IMR-90 (cell line): ENCODE measurements at regions not wholly inside any gene's neighbourhood (a gene's known extent, or its start where the extent isn't known, plus 50 kb on each side); places are given as distances from the start of the nearest gene placed in this dataset.

Experiments used
- CEBPB ChIP-seq: IDR thresholded peaks from 2 replicates; pipeline ENCODE4 v1.6.1; 2012; ENCODE audit warnings: low read depth, low read length, improper control_type of control experiment
- ELK1 ChIP-seq: fragments of 150-350 bp; IDR thresholded peaks from 2 replicates; pipeline ENCODE4 v1.6.1; 2016; ENCODE audit warnings: low read depth, mild to moderate bottlenecking, low read length, moderate library complexity, borderline replicate concordance
- POLR2A ChIP-seq: IDR thresholded peaks from 2 replicates; pipeline ENCODE4 v1.6.1; 2012; ENCODE audit warnings: mild to moderate bottlenecking, low read depth, low read length
- TF ChIP-seq, protein P1 (sequence below): conservative IDR thresholded peaks from 2 replicates; pipeline ENCODE4 v1.5.1; 2012; ENCODE audit warnings: mild to moderate bottlenecking, low read depth, low read length, improper control_type of control experiment
- TF ChIP-seq, protein P2 (sequence below): fragments of 150-350 bp; IDR thresholded peaks from 2 replicates; pipeline ENCODE4 v1.6.1; 2017; ENCODE audit warnings: mild to moderate bottlenecking, antibody characterized with exemption, low read length, low read depth

DNA sequence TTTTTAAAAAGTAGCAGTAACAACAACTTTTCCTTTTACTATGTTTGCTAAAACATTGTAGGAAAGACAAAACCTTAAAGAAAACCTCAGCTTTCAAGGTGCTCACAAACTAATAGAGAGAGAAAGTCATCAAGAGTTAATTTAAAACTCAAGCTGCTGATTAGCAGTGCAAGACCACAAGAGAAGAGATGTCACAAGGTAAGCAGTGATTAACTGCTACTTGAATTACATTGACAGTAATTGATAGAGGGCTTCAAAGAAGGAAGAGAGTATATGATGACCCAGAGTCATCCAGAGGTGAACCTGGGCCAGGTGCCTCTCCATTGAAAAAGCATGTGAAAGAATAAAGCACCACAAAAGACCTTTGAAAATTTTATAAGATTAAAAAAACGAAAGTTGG is 939.6 kb upstream of the CNTNAP5 start:
- TF ChIP-seq POLR2A (no peak), ELK1 (no peak), CEBPB (no peak)
- TF ChIP-seq, protein P1, sequence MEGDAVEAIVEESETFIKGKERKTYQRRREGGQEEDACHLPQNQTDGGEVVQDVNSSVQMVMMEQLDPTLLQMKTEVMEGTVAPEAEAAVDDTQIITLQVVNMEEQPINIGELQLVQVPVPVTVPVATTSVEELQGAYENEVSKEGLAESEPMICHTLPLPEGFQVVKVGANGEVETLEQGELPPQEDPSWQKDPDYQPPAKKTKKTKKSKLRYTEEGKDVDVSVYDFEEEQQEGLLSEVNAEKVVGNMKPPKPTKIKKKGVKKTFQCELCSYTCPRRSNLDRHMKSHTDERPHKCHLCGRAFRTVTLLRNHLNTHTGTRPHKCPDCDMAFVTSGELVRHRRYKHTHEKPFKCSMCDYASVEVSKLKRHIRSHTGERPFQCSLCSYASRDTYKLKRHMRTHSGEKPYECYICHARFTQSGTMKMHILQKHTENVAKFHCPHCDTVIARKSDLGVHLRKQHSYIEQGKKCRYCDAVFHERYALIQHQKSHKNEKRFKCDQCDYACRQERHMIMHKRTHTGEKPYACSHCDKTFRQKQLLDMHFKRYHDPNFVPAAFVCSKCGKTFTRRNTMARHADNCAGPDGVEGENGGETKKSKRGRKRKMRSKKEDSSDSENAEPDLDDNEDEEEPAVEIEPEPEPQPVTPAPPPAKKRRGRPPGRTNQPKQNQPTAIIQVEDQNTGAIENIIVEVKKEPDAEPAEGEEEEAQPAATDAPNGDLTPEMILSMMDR = no peak
- TF ChIP-seq, protein P2, sequence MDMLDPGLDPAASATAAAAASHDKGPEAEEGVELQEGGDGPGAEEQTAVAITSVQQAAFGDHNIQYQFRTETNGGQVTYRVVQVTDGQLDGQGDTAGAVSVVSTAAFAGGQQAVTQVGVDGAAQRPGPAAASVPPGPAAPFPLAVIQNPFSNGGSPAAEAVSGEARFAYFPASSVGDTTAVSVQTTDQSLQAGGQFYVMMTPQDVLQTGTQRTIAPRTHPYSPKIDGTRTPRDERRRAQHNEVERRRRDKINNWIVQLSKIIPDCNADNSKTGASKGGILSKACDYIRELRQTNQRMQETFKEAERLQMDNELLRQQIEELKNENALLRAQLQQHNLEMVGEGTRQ = no peak
